Ascending aorta (tissue), 2 donors: ENCODE measurements at regions not wholly inside any gene's neighbourhood (a gene's known extent, or its start where the extent isn't known, plus 50 kb on each side); places are given as distances from the start of the nearest gene placed in this dataset.

Experiments
- DNase-seq, 2 donors: peaks; one replicate each; pipeline ENCODE4 v3.0.0-alpha.2; 2019; ENCODE audit warnings: low spot score in 2 of 2
- H3K27ac ChIP-seq, 2 donors: fragments of 200-600 bp; sonication (generic); one replicate each; pipeline ENCODE4 v1.5.1; 2016 to 2017; ENCODE audit warnings: mild to moderate bottlenecking in 1 of 2
- H3K27me3 ChIP-seq: fragments of 200-600 bp; sonication (generic); one replicate; pipeline ENCODE4 v1.5.1; 2017
- H3K36me3 ChIP-seq, 2 donors: fragments of 200-600 bp; sonication (generic); one replicate each; pipeline ENCODE4 v1.5.1; 2016
- H3K4me1 ChIP-seq, 2 donors: fragments of 200-600 bp; sonication (generic); one replicate each; pipeline ENCODE4 v1.5.1; 2016 to 2017; ENCODE audit warnings: mild to moderate bottlenecking in 1 of 2
- H3K4me3 ChIP-seq, 2 donors: fragments of 200-600 bp; sonication (generic); one replicate each; pipeline ENCODE4 v1.5.1; 2016 to 2017; ENCODE audit warnings: mild to moderate bottlenecking in 1 of 2
- H3K9me3 ChIP-seq, 2 donors: fragments of 200-600 bp; sonication (generic); one replicate each; pipeline ENCODE4 v1.5.1; 2016
- CTCF ChIP-seq, 3 experiments: fragments of 200-600 bp in 2 of 3; fragments of 450-650 bp in 1 of 3; sonication (generic) in 2 of 3; IDR thresholded peaks; one replicate each; pipeline ENCODE4 v1.5.1; 2016 to 2019; ENCODE audit warnings: antibody characterized with exemption in 3 of 3, mild to moderate bottlenecking in 1 of 3, moderate library complexity in 1 of 3
- intact Hi-C: fragments of 100-400 bp; cut with DNase I; formaldehyde crosslinking; loops from one replicate; pipeline ENCODE4 v1.15.1; 2023

DNA sequence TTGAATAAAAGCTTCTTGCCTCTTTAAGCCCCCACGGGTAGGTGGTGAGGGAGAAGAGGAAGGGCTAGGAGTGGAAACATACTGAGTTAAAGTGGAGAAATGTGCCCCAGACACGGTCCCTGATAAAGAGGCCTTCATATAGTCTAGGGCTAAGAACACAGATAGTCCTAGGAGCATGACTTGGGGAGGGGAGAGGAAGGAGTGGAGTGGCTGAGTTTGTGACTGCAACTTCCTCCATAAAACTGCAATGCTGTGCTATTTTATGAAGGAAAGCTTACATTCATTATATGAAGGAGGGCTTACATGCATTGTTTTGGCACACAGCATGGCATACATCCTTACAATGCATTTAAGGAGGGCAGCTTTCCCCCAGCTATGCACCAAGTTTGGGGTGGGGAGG, 1129.4 kb upstream of the LRRTM3 start:
- intact Hi-C loops: no loop called here
- Histone ChIP-seq H3K4me1 (no peaks in the 10 kb centered on the region), H3K9me3 (no peaks in the 10 kb centered on the region), H3K4me3 (no peak overlapping the region), H3K27ac (no peak overlapping the region), H3K27me3 (no peaks in the 10 kb centered on the region), H3K36me3 (no peaks in the 10 kb centered on the region)
- no peak for TF ChIP-seq CTCF (IDR thresholded peaks at IDR 0.05)
- no peak for DNase-seq

DNA sequence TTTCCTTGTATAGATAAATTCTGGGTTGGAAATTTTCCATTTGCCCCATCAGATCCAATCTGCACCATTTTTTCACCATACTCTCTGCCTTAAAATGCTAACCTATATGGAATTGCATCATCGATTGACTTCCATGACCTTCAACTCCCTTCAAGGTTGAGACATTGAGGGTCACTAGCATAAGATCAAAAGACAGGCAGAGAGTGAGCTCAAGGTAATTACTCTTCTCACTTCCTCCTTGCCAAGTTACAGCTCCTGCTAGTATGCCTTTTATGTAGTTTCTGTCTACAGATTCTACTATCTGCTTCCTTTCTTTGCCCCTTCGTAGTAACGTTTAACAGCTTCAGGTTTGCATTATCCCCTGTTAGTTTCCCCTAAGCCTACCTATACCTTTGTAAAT, 1127.7 kb upstream of the LRRTM3 start:
- Histone ChIP-seq H3K27ac (no peak overlapping the region), H3K27me3 (no peaks in the 10 kb centered on the region), H3K9me3 (no peaks in the 10 kb centered on the region), H3K36me3 (no peaks in the 10 kb centered on the region), H3K4me1 (no peaks in the 10 kb centered on the region), H3K4me3 (no peak overlapping the region)
- no peak for DNase-seq
- no peak for TF ChIP-seq CTCF (IDR thresholded peaks at IDR 0.05)
- intact Hi-C loops: no loop called here

DNA sequence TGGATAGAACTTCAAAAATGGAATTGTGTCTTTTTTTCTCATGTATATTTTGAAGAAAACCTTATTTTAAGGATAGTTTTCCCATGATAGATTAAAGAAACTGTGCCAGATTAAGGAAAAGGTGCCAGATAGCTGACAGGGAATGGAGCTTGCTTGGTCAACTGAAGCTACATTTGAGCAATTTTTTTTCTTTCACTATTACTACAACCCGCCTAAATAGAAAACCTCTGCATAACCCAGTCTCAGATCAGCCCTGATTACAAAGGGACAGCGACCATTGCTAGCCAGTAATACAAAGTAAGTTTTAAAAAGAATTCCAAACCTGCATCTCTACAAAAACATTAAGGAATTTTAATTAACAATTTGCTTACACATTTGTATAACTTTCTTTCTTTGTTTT, 1123.4 kb upstream of the LRRTM3 start:
- Histone ChIP-seq H3K9me3 (no peaks in the 10 kb centered on the region), H3K27ac (no peak overlapping the region), H3K27me3 (no peaks in the 10 kb centered on the region), H3K36me3 (no peaks in the 10 kb centered on the region), H3K4me1 (no peaks in the 10 kb centered on the region), H3K4me3 (no peak overlapping the region)
- DNase-seq: no peak
- intact Hi-C loops: no loop called here
- no peak for TF ChIP-seq CTCF (IDR thresholded peaks at IDR 0.05)

DNA sequence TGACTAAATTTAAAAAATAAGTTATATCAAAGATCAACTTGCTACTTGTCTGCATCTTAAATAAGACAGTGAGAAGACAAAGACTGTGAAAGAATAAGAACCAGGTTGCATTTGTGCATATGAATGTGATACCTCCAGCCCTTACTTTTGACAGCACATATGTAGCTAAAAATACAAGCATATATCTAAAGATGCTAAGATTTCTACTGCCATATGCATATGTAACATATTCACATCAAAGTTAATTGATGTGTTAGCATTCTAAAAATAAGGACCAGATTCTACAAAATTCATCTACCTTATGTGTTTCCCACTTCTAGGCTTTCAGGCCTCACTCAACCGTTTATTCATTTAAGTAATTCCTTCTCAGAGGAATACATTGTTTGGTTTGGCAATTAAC, 1120.3 kb upstream of the LRRTM3 start:
- H3K27ac ChIP-seq: no peak overlapping the region
- intact Hi-C loops: no loop called here
- no peaks in the 10 kb centered on the region for H3K36me3 ChIP-seq
- no peak for DNase-seq
- H3K9me3 ChIP-seq: no peaks in the 10 kb centered on the region
- no peaks in the 10 kb centered on the region for H3K27me3 ChIP-seq
- H3K4me1 ChIP-seq: no peaks in the 10 kb centered on the region
- no peak for TF ChIP-seq CTCF (IDR thresholded peaks at IDR 0.05)
- no peak overlapping the region for H3K4me3 ChIP-seq

- Histone ChIP-seq H3K4me3 (no peak overlapping the region), H3K27ac (no peak overlapping the region), H3K27me3 (no peaks in the 10 kb centered on the region), H3K4me1 (no peaks in the 10 kb centered on the region), H3K36me3 (no peaks in the 10 kb centered on the region), H3K9me3 (no peaks in the 10 kb centered on the region)
- no peak for DNase-seq
- intact Hi-C loops: no loop called here
- TF ChIP-seq CTCF (IDR thresholded peaks at IDR 0.05): no peak
Measured at GRCh38 chr10:65805993-65806392, 1119.8 kb upstream of the LRRTM3 start.

DNA sequence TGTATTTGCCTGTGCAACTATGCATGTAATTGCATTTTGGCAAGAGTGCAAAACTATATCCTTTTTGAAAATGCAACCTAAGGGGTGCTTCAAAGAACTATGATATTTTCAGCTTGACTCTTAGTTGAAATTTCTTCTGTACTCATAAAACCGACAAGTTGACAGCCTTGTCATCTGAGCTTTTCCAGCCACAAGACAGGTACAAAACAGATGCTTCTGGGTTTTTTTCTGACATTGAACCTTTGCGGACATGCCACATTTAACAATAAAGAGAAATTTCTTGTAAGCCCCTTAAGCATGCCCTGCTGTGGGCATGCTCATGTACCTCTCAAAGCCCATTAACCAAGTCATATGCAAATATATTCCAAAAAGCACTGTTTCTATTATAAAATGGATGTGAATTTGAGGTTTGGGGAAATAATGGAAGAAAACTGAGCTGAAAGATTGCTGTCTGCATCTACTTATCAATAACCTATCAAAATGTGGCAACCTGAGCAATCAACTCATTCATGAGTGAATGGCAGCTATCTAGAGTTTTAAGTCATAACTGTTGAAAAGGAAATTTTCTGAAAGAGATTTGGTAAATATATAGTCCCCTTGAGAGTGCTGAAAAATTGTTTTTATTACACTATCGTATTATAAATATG, 1117.0 kb upstream of the LRRTM3 start:
- intact Hi-C loops: no loop called here
- H3K9me3 ChIP-seq: no peaks in the 10 kb centered on the region
- DNase-seq: no peak
- no peaks in the 10 kb centered on the region for H3K36me3 ChIP-seq
- H3K4me3 ChIP-seq: no peak overlapping the region
- H3K4me1 ChIP-seq: no peaks in the 10 kb centered on the region
- TF ChIP-seq CTCF (IDR thresholded peaks at IDR 0.05): no peak
- H3K27me3 ChIP-seq: no peaks in the 10 kb centered on the region
- H3K27ac ChIP-seq: no peak overlapping the region
